Activated CD4-positive, alpha-beta T cell treated with anti-CD3 and anti-CD28 coated beads, Interleukin-2, amount 50 U/mL, for 24 hours (primary cell): ENCODE measurements at regions not wholly inside any gene's neighbourhood (a gene's known extent, or its start where the extent isn't known, plus 50 kb on each side); places are given as distances from the start of the nearest gene placed in this dataset.

Experiments used
- DNase-seq, 2 donors: peaks; one replicate each; pipeline ENCODE4 v3.0.0-alpha.2; 2020; ENCODE audit warnings: low read depth in 1 of 2, low spot score in 1 of 2

GRCh38 chr6:14943116-14943515 lies 302.8 kb upstream of the JARID2 start:
- no peak for DNase-seq

GRCh38 chr6:14944593-14944992 lies 301.3 kb upstream of the JARID2 start:
- no peak for DNase-seq

- no peak for DNase-seq
These were observed 300.2 kb upstream of the JARID2 start for GRCh38 chr6:14945461-14946185.

- no peak for DNase-seq
These were observed 299.1 kb upstream of the JARID2 start for GRCh38 chr6:14946753-14947152.

GRCh38 chr6:14948586-14949245 lies 297.2 kb upstream of the JARID2 start:
- DNase-seq = no peak

GRCh38 chr6:14950103-14950969 lies 295.5 kb upstream of the JARID2 start:
- DNase-seq = no peak

GRCh38 chr6:14950970-14951276 lies 294.9 kb upstream of the JARID2 start:
- no peak for DNase-seq

- DNase-seq = no peak
These were observed 294.2 kb upstream of the JARID2 start for GRCh38 chr6:14951704-14952103.

- DNase-seq = no peak
These were observed 292.0 kb upstream of the JARID2 start for GRCh38 chr6:14953836-14954235.

- no peak for DNase-seq
These were observed 288.4 kb upstream of the JARID2 start for GRCh38 chr6:14957355-14958059.

- no peak for DNase-seq
These were observed 286.5 kb upstream of the JARID2 start for GRCh38 chr6:14959324-14959885.

- DNase-seq = no peak
These were observed 281.2 kb upstream of the JARID2 start for GRCh38 chr6:14964556-14965270.

- DNase-seq = no peak
These were observed 280.3 kb upstream of the JARID2 start for GRCh38 chr6:14965424-14966075.

- no peak for DNase-seq
These were observed 279.6 kb upstream of the JARID2 start for GRCh38 chr6:14966096-14966905.

- DNase-seq = no peak
These were observed 278.8 kb upstream of the JARID2 start for GRCh38 chr6:14966906-14967711.

- DNase-seq = no peak
These were observed 277.7 kb upstream of the JARID2 start for GRCh38 chr6:14968056-14968637.

GRCh38 chr6:14969126-14969525 lies 276.7 kb upstream of the JARID2 start:
- DNase-seq = no peak
